Fibroblast of skin of right biceps (primary cell): ENCODE measurements at regions not wholly inside any gene's neighbourhood (a gene's known extent, or its start where the extent isn't known, plus 50 kb on each side); places are given as distances from the start of the nearest gene placed in this dataset.

Source experiments
- DNase-seq: peaks from one replicate; pipeline ENCODE4 v3.0.0-alpha.2; 2013

DNA sequence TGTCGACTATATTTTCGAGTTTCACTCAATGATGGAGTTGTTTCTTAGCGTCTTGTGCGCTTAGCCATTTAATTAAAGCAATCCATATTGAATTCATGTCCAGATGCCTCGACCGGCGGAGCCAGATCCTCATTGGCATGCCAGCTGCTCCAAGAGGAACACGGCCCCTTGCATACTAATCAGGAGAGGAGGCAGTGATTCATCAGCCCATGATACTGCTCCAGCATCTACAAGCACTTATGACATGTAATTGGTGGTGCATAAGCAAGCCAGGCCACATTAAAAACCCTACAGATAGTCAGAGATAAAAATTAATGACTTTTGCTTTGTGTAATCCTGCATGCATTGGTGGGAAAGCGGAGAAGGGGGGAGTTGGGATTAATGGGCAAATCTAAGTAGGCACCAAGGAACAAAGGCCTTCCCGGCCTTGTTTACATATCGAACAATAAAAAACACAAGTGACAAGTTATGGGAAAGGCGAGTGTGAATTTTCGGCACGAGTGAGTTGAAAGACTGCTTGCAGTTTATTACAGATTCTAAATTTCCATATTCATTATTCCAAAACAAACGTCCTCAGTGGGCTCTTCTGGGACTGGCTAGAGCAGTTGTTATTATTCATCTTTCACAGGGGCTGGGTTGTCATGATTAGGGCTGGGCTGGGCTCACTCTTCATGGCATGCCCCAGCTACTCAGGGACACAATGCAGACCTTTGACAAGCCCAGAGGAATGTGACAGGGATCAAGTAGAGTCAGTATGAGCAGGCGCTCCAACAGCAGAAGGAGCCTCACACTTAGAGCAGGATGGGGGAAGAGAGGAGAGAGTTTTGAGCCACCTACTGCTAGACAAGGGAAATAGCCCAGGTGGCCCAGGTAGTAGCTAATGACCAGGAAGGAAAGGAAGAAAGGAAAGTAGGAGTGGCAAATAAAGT, 281.7 kb upstream of the ZFHX3 start:
- DNase-seq: no peak

DNA sequence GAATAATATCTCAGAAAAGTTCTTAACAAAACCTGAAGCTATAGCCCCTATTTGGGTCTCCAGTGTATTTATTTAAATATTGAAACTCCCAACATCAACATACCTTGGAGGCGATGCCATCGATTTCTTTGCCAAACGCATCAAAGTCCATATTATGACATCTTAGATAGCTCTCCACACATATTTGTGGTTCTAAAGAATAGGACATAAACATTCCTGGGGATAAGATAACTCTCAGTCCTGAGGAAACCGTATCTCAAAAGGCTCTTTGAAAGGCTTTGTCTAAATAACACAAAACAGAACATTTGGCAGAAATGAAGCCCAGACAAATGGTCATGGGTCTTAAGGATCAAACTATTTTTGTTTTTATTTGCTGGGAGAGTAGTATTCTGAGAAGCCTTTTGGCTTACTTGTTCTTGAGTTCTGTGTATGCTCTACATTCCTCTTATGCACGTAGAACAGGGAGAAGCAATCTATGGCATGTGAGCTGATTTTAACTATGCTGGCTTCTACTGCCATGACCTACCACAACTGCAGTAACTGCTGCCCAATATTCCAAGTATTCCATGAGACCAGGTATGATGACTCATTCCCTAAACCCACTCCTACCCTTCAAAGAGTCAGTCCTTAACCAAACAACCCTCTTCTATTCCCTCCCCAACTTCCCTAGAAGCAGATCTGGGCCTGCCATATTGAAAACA, 279.0 kb upstream of the ZFHX3 start:
- peak; percentile 34 for DNase-seq

DNA sequence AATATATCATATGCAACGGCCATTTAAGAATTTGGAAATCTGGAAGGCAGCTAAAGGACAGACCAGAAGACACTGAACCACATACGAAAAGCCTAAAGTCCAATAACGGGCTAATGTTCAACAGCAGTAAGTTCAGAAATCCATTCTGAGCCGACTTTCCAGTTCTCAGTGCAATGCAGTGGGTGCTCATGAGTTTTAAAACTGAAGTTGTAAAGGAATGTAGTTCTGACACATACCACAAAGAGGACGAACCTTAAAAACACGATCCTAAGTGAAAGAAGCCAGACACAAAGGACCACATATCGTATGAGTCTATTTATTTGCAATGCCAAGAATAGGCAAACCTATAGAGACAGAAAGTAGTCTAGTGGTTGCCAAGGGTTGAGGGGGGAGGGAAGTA, 278.3 kb upstream of the ZFHX3 start:
- no peak for DNase-seq

DNA sequence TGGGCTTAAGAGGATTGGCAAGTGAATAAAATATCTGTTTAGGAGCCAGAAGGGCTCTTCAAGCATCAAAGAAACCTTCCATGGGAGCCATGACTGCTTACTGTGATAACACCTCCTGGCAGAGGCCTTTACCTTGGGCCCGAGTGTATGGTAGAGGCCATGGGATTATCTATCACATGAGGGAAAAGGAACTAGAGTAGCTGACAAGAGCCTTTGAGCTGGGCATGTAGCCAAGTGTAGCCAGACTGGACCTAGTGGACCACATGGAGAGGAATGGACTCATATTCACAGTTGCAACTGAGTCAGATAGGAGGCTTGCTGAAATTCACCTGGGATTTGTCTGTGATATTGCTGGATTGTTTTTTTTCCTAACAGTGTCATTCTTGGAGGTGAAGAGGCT, 276.0 kb upstream of the ZFHX3 start:
- peak; percentile 4 for DNase-seq

DNA sequence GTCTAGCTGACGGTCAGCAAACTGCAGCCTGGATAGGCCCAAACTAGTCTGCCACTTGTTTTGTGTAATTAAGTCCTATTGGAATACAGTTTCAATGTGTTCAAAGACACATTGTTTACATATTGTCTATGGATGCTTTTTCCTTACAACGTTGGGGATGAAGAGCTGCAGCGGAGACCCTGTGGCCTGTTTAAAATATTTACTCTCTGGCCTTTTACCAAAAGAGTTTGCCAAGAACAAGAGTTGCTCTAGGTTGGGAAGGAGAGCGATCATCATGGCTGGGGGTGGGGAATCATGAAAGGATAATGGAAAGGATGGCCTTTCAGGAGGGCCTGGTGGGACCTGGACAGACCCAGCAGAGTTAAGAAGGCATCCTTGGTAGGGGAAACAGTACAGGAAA, 274.9 kb upstream of the ZFHX3 start:
- DNase-seq: no peak

DNA sequence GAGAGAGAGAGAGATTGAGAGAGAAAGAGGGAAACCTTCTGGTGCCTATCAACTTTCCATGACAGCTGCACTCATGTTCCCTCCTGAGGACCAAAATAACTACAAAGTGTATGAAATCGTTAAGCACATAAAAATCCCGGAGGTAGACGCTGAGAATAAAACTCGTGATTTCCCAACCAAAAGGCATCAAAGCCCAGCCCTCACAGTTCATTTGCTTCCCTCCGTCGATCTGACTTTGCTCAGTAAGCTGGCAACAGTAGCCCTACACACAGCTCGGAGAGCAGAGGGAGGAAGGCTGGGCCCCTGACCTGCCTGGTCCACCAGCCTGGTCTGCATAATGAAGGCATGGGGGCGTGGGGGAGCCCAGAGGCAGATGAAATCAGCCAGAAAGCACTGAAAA, 273.9 kb upstream of the ZFHX3 start:
- DNase-seq: no peak

DNA sequence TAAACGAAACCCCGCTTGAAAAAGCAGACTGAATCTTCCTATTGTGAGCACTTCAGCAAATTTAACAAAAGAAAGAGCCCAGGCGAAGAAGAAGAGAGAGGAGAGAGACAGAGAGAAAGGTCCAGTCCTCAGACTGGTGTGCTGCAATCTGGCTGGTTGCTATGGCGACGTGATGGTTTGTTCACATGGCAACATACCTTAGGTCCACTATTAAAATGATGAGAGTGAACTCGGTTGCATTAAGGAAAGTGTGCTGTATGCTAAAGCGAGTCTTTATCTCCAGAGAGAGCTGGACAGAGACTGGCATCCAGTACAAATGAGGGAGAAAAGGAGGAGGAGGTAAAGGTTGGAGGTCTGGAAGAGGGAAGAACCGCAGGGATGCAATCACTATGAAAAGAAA, 271.8 kb upstream of the ZFHX3 start:
- no peak for DNase-seq

DNA sequence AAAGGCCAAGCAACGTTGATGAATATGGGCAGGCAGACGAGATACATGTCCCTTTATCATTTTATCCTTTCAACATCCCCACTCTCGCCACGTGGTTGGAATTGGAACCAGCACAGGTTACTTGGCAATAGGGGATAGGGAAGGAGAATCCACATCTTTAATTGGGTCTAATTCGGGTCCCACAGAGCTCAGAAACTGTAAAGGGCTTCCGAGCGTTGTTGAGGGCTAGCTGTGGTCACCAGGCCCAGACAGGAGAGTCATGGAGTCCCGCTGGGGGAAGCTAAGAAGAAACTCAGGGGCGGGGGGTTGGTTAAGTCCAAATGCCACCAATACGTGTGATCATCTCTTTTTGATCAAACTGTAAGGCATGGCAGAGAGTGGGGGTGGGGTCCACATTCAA, 271.3 kb upstream of the ZFHX3 start:
- DNase-seq: no peak

DNA sequence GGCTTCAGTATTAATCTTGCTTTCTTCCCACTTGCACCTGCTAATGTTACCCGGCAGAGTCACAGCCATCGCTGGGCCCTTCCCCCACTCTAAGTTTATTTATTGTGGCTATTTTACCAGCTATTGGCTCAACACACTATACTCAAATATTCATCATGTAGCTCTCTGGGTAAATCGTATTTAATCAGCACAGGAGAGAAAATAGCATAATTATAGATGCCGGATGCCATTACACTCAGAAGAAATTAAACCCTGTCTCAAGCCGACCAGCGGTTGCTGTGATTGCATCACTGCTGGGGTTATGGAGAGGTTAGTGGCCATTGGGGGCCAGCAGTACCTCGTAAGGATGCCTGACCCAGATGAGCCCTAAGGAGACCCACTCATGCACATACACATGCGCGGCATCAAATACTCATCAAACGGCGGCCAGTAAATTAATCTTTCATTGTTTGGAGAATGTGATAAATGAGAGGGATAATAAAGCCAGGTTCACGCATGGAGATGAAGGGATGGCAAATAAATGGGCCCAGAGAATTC, 269.5 kb upstream of the ZFHX3 start:
- no peak for DNase-seq

DNA sequence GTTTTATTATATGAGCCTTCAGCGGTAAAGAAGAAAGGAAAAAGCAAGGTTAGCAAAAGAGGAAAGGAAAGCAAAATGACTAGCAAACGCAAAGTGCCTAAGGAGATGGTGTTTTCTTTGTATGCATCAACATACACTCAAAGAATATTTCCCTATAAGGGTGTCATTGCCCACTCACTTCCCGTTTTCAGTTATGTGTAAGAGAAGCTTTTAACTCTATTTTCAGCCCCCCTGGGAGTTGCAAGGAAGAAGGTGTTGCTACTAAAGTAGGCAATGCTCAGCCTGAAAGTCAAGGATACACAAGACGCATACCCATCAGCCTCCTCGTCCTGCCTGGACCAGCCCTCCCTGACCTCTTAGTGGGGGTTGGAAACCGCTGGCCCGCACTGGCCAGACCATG, 267.7 kb upstream of the ZFHX3 start:
- DNase-seq: no peak

DNA sequence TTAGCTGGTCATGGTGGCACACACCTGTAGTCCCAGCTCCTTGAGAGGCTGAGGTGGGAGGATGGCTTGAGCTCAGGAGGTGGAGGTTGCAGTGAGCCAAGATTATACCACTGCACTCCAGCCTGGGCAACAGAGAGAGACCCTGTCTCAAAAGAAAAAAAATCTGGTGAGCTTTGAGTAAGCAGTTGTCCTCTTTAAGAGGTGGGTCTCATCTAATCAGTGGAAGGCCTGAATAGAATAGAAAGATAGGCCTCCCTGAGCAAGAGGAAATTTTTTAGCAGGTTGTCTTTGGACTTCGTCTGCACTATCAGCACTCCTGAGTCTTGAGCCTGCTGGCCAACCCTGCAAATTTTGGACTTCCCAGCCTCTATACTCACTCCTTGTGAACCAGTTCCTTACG, 266.0 kb upstream of the ZFHX3 start:
- DNase-seq: no peak

DNA sequence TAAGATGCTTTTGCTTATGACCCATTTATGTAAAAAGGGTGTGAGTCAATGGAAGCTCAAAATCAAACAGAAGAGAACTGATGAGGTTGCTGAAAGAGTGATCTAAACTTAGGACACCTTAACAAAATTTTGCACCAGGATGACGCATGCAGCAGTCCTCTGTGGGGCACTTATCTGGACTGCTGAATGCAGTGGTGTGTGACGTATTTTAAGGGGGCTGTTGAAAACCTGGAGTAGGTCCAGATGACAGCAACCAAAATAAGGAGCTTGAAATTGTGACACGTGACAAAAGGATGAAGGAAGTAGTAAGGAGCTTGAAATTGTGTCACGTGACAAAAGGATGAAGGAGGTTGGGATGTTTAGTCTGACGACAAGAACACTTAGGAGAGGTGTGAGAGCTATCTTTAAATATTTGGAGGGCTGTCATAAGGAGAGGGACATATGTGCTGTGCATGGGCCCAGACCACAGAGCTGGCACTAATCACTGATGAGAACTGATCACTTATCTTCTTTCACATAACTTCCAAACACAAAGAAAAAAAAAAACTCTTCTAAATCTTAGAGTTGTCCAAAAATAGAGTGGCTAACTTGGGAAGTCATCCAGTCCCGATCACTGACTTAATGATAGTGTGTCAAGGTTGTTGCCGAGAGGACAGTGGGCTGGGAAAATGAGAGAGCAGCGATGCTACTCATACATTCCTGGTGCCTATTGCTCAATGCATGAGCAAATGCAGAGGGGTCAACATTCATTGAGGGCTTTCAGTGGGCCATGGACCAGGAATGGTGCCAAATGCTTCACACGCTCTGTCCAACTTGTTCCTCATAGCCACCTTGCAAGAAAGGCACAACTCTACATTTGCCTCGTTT, 264.2 kb upstream of the ZFHX3 start:
- DNase-seq: no peak

DNA sequence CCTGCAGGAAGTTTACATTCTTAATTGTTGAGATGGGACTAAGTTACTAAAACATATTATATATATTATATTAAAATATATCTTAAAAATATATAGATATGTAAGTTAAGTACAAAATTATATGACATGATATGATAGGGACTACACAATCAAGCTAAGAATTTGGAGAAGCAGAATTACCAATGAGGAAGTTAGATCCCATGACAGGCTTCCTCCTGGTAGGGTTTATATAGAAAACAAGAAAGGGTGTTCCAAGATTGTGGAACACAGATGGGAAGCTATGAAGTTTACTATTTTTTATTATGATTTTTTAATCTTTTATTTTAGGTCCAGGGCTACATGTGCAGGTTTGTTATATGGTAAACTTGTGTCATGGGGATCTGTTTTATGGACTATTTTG, 260.8 kb upstream of the ZFHX3 start:
- DNase-seq: no peak

DNA sequence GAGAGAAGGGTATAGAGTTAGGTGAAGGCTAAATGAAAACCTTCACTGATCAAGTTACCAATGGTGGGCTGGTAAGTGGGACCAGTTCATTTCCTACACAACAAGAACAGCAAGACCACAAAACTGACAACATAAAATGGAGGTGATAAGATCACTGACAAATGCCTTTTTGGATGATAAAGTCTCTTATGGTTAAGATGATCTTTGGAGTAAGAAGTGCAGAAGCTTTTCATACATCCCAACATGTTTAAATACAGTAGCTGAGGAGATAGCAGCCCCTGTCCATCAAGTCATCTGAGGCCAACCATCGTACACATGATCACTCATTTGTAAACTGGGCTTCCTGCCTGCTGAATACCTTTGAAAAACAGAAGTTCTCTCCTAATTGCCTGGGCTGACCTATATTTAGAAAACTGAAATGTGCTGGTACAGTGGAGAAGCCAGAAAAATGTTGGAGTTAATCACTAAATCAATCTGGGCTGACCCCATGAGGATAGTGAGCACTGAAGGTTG, 259.0 kb upstream of the ZFHX3 start:
- peak; percentile 4 for DNase-seq

DNA sequence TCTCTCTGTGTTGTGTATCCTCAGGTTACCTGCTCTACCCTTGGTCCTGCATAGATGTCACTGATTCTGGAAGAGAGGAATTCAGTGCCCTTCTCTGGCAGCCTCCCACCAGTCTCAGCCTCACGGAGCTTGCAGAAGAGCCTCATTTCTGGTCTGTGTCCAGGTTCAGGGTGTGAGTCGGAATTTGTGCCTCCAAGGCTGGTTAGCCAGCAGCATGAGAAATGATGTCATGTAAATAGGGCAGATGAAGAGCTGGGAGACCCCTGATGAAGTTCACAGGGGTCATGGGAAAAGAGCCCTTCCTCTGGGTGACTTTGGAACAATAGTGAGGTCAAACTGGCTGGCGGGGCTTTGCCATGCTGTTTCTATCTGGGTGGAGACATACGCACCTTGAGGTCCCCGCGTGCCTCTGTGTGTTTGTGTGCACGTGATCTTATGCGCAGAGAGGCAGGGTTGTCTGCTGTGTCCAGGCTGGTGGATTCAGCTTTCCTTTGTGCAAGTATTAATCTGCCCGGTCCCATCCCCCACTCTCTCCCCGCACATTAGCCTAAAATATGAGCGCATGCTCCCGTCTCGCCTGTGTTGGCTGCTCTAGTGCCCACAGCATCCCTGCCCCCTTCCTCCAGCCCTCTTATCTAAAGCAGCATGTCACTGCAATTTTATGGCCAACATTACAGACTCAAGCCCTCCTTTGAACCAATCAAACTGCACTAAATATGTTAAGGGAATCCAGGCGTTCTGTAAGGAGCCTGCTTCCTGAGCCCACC, 256.3 kb upstream of the ZFHX3 start:
- peak; percentile 14 for DNase-seq

DNA sequence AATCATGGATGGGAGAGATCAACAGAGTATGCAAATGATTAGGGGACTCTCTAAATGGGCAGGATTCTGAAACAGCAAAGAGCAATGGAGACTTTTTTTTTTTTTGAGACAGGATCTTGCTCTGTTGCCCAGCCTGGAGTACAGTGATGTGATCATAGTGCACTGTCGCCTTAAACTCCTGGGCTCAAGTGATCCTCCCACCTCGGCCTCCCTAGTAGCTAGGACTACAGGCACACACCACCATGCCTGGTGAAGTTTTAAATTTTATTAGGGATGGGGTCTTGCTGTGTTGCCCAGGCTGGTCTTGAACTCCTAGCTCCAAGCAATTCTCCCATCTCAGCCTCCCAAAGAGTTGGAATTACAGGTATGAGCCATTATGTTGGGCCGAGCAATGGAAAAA, 255.0 kb upstream of the ZFHX3 start:
- DNase-seq: no peak

DNA sequence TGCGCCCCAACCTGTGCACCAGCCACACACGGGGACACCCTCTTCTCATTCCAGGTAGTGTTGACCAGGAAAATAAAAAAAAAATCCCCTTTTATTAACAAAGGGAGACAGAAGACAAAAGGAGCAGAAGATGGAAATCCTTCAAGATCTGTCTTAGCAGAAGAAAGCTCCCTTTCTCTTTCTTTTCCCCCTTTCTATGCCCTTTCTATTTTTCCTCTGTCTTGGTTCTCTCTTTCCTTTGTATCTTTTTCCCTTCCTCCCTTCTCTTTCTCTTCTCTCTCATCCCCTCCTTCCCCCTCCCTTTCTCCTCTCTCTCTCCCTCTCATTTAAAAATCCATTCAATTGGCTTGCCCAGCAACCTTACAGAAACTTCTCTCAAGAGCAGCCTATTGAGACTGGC, 254.1 kb upstream of the ZFHX3 start:
- no peak for DNase-seq

DNA sequence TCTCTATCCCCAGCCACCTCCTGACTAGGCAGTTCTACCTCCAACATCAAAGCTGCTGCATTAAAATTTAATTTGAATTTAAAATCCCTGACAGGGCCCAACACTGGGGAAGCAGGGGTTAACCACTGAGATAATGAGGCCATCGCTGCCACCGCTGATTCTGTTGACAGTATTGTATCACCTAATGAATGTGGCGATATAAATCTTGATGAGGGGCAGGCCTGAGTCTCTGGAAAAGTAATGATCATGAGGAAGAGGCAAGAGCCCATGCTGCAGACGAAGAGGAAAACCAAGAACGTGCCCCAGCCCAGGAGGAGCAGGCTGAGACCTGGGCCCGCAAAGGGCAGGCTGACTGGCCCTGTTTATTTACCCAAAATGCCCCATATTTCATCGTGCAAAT, 251.4 kb upstream of the ZFHX3 start:
- DNase-seq: no peak

DNA sequence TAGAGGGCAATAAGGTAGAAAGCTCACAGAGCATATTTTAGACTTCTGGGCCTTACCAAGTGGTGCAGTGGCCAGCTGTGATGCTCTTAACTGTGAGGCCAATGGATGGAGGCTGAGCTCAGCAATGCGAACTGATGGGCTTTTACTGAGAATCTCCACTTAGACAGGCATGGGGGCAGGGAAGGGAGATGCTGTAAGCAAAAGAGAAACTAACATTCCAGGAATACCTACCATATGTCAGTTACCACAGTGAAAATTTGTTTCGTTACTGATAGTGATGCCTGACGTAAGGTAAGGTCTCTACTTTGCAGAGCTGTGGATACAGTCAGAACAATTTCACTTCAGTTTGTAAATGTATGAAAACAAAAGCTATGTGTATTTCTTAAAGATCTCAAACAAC, 250.6 kb upstream of the ZFHX3 start:
- peak; percentile 67 for DNase-seq

DNA sequence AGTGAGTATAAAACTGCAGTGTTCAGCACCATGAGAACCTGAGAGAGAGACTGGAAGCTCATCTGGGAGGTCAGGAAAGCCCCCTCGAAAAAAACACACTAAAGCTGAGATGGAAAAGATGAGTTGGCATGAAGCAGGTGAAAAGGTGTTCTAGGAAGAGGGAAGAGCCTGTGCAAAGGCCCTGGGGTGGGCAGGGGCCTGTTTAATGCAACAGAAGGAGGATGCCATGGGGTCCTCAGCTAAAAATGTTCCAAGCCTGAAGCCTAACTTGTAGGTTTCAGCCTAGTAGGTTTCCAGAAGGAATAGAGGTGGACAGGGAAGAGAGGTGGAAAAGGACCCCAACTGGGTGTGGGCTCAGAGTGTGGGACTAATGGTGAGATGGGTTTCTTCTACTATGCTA, 242.3 kb upstream of the ZFHX3 start:
- no peak for DNase-seq

DNA sequence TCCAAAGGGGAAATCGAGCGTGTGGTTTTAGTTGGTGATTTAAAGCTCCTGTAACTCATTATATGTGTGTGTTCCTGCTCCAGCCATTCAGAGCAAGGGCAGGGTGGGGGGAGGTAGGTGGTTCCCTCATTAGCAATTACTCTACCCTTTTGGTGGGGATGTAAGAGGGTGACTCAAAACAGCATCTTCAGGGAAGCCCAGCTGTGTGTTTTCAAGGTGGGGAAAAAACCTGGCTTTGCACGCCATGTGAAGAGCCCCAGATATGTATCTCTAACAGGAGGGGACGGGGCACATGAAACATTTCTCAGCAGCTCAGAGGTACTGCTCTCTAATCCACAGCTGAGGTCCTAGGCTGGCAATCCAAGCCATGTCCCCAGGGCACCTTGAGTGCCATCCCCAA, 241.3 kb upstream of the ZFHX3 start:
- DNase-seq: peak; percentile 17

DNA sequence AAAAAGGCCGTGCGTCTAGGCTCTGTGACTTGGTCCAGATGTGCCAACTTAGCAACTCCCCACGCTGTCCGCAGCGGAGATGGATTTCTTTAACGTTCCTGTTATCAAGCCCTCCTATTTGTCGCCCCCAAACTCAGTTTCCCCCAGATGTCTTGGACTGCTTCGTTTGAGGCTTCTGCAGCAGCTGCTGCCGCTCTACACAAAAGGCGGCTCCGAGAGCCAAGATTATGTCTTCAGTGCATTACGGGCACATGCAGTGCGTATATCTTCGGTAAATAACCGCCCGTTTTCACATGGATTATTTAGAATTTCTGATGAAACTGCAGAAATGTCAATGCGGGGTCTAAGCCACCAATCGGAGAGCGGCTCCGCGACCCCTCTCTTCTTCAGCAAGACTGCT, 240.6 kb upstream of the ZFHX3 start:
- no peak for DNase-seq
